HL-60/S4 treated with retinoic acid at 250 ng/mL for 4 days and 3 days (cell line): ENCODE measurements at regions not wholly inside any gene's neighbourhood (a gene's known extent, or its start where the extent isn't known, plus 50 kb on each side); places are given as distances from the start of the nearest gene placed in this dataset.

ENCODE experiments used
- in situ Hi-C: fragments of 300-500 bp; cut with MboI; formaldehyde crosslinking; loops from 2 replicates; pipeline ENCODE4 v1.7.0; 2022; ENCODE audit warnings: low sequenced_read_pairs

DNA sequence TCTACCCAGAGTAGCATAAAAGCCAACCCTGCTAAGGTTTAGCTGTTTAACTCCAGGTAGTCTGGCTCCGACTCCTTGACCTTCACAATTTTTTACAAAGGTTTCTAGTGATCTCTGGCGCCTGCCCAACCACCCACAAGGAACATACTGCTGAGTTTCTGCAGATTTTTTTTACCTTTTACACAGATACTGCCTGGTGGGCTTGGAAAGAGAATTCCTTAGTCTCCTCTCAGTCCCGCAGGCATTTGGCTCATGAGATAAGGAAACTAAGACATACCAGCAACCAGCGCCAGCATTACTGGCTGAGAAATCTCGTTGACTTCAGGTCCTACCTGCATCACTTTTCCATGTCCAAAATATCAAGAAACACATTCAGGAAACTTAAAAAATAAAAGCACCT is 51.1 kb upstream of the LYZL1 start:
- in situ Hi-C loops: no loop called here

DNA sequence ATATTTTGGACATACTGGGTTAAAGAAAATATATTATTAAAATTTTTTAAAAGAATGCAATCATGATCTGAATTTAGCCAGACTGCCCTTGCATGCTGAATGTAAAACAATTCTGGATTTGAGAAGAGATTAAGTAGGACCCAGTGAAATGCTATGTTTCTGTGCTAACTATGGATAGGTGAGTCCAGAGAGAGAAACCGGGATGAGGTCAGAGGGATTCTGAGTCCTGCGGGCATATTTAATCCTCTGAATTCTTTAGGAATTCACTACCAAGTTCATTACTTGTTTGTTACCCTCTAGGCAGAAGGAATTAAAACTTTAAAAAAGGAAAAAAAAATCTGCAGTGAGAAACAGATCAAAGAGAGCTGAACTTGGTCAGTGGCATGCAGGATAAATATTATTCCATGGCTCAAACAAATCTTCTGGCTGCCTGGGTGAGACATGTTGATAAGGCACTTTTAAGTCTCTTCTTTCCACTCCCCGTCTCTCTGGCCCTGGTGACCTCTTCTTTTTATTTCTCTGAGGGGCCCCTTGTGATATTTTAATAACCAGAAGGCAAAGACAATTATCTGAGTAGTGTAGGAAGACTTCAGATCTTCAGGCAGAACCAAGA is 50.2 kb upstream of the LYZL1 start:
- in situ Hi-C loops: no loop called here
